ENCODE measurements at regions not wholly inside any gene's neighbourhood (a gene's known extent, or its start where the extent isn't known, plus 50 kb on each side); places are given as distances from the start of the nearest gene placed in this dataset.
A peak's percentile ranks its signal among the peaks of the same experiment; 100 is the strongest.

DNA sequence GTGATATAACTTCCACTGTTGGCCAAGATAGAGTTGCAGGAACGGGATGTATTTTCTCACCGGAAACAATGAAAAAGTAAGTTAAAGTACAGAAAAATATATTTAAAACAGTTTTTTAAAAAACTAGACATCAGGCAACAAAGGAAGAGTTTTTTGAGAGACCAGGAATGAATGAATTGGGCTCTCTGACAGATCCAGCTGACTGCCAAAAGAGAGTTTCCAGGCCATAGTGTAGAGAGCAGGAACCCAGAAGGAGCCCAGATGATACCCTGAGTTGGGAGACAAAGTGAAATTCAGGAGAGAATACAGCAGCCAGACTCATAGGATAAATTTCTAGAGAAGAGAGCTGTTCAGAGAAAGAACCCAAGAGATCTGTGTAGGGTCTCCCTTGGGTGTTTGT lies 362.6 kb upstream of the SMIM21 start:
- no peak for DNase-seq

DNA sequence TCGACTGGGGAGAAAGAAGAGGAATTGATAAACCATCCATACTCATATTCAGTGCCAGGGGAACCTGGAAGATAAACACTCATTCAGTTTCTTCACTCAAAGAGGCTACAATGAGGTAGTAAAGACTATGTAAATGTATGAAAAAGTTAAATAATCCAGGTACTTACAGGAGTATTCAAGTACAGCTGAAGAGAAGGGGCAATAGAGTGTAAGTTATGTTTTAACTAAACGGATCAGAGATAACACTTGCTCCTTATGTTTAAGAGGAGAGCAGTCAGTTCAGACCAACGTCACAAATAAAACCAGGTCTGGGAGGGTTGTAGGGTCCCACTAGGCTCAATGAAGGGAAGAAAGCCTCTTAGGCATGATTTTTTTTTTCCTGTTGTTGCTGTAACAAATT lies 358.3 kb upstream of the SMIM21 start:
- no peak for DNase-seq

DNA sequence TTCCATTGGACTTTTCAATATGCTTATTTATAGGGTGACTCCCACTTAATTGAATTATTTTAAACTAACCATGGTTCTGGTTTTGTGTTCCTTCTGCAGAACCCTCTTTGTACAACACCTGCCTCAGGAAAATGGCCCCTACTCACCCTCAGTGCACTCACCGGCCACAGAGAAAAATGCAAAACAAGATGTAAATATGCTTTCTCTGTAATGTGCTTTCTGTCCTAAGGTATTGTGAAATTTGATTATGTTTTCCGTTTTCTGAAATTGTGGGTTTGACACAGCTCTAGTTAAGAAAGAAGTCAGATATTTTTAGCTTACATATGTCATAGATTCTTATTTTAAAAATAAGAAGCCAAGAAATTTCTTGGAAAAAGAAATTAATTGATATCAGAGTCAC lies 357.7 kb upstream of the SMIM21 start:
- DNase-seq = no peak

DNA sequence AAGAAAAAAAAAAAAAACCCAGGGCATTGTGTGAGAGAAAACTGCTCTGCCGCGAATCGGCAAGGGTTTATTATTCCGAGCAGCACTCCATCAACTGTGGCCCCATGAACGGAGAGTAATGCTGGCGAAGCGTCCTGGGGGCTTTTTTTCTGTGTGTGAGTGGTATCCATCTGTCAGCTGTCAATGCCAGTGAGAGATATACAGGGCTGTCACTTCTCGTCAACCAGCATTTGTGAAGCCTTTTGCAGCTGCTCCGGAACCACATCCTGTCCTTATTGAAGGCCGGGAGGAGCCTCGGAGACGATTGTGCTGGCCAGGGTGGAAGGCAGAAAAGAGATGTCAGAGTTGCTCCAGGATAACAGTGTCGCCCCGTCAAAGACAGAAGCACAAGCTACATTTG lies 356.9 kb upstream of the SMIM21 start:
- DNase-seq = peak; percentile 61

DNA sequence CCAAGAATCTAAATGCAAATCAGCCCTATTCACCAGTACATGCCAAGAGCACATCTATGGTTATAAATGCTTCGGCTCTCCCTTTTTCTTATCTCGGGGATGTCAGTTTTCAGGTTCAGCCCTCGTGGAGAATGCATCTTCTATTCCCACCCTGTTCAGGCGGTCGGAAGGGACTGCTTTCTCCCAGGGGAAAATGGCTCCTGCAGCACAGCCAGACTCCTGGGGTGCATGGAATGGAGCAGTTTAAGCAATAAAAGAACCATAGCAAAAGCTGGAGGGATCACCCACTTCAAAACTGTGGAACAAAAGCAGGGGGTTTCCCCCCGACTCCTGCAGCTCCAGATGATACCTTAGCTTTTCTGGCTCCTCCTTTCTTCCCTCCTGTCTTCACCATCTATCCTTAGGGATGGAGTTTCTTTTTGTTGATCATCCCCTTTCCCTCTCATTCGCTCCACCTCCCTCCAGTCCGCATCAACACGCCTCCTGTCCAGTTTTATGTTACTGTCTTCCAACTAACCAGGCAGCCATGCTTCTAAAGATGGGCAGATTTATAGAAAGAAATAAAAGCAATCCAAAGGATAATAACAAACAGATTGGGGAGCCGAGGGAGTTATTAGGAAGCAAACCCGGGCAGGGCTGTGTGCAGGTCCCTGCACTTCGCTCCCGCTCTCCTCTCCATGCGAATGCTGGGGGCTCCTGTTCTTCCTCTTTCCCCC lies 356.2 kb upstream of the SMIM21 start:
- no peak for DNase-seq

DNA sequence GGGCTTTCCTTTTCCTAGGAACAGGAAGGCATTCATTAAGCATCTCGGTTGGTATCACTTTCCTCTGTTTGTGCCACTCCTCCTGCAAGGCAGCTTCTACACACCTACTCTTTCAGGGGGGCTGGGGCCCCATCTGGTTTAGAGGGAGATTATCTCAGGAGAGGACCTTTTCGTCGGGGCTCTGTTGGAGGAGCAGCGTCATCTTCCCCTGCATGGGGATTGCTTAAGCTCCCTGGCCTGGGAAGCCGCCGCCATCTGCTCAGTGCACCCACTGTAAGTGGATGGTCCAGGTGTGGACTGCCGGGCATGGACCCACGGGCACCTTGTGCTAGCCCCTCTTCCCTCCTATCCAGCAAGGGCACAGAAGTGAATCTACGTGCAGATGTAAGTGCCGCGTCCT lies 355.3 kb upstream of the SMIM21 start:
- no peak for DNase-seq

DNA sequence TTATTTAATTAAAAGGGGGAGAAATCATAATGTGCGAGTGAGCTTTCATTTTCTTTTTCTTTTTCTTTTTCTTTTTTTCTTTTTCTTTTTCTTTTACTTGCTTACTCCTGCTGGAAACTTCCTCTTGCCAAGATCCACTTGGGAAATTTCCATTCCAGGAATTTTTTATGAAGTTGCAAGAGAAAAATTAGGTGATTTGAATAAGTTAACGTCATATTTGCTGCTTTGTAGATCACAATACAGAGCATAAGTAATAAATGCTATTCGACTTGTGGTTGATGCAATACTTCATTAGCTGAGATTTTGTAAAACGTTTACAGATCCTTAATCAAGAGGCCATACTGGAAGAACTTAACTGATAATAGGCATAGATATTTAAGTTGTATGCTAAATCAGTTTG lies 354.7 kb upstream of the SMIM21 start:
- DNase-seq = no peak

DNA sequence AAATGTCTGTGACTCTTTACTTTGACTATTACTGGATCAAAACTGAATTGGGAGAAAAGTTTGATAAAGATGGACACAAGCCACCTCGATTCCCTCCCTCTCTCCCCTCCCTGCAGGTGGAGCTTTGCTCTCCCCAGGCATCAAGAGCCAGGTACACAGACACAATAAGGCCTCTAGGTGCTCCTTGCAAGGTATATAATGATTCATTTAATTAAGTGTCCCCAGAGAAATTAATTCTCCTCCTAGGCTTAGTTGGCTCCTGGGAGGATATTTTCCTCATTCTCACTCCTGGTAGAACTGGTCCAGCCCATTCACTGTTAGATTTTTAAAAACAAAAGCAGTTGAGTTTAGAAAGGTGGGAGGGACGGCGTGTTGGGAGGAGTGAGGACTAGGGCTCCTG lies 352.4 kb upstream of the SMIM21 start:
- no peak for DNase-seq

DNA sequence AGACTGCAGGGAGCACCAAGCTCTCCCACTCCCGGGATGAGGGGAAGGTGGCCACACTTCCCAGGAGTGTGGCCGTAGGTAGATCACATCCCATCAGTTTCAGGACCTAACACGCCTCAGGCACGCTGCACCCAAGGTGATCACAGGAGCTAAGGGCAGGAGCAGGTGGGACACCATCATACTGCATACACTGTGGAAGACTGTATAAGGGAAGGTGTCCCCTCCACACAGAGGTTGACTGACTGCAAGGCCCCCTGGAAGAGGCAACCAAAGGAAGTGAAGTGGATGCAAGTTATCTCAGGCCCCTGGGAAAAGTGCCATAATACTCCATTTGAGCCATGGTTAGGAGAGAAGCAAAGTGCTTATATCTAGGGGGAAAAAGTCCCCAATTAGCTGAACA lies 351.9 kb upstream of the SMIM21 start:
- no peak for DNase-seq

DNA sequence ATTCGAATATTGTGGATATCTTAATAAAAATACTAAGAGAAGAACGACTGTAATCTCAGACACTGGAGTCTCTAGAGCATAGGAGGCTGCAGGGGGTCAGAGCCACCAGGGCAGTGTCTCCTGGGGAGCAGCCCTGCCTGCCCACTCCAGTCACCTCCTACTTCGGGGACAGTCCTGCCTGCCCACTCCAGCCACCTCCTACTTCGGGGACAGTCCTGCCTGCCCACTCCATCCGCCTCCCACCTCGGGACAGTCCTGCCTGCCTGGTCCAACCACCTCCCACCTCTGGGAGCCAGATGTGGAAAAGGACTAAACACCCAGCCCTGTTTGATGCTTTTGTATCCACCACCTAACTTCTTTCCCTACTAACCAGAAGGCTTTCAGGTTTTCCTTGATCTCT lies 350.1 kb upstream of the SMIM21 start:
- DNase-seq = no peak

DNA sequence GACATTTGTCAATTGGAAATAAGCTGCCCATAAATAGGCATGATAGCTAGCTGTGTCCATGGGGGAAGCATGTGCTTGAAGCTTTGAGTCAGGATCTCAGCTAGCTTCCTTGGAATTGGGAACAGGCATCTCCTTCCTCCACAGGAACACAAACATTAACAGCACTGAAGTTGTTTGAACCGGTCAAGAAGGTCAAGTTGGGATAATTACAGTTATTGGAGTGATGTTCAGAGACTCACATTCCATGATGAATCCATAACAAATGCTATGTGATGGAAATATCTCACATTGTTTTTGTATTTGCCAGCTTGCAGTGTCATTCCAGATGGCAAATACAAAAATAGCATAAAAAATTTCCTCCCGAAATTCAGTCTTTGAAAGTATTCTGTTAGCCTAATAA lies 347.6 kb upstream of the SMIM21 start:
- DNase-seq = no peak

DNA sequence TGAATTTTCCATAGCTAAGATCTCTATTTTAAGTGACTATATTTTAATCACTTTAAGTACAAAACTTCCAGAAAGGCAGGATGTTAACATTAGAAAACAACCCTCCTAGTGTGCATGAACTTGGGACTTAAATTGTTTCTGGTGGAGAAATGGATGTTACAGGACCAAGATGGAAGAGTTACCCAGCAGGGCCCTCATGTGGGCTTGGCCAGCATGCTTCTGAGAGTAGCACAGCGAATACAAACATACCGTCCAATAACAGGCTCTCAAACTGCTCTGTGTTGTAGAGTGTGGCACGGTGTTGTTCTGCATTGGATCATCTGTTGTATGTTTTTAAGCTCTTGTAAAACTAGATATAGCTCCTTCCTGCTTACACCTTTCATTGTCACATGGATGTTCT lies 346.1 kb upstream of the SMIM21 start:
- no peak for DNase-seq

DNA sequence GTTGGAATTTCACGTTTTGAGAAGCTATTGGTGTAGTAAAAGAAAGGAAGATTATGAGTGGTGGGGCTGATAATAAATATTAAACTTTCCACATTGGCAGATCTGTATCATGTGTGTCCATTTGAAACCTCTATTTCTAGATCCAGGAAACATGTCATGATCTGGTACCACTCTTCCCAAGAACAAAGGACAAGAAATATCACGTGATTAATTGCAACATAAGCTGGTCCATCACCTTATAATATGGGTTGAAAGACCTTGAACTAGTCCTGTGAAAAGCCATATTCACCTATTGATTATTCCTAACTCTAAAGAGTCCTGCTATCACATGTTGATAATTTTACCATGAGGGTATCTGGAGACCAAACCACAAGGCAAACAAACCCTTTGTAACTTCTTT lies 335.3 kb upstream of the SMIM21 start:
- DNase-seq = no peak

DNA sequence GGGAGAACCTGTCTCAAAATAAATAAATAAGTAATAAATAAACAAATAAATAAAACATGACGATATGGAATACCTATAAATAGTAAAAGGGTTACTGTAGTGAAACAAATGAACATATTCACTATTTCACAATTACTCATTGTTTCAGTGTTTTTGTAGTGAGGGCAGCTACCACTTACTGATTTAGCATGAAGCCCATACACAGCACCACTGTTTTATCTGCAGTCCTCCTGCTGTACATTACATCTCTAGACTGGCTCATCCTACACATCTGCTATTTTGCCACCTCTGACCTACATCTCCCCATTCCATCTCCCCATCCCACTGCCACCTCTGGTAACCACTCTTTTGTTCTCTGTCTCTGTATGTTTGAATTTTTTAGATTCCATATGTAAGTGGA lies 332.7 kb upstream of the SMIM21 start:
- DNase-seq = no peak

DNA sequence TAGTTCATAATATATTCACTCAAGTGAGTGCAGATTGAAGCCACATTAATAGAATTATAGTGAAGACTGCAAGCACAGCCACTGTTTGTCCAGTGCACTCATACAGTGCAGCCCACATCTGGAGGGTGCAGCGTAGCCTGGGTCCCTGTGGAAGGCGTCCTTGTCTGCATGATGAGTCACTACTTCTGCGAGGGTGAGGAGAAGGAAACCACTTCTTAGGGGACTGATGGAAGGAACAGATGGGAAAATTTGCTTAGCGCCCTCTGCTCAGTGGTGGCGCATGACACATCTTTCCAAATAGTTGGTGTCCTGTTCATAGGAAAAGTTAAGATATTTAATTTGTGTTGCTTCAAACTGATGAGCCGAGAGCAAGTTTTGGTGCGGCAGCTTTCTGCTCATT lies 330.4 kb upstream of the SMIM21 start:
- no peak for DNase-seq

DNA sequence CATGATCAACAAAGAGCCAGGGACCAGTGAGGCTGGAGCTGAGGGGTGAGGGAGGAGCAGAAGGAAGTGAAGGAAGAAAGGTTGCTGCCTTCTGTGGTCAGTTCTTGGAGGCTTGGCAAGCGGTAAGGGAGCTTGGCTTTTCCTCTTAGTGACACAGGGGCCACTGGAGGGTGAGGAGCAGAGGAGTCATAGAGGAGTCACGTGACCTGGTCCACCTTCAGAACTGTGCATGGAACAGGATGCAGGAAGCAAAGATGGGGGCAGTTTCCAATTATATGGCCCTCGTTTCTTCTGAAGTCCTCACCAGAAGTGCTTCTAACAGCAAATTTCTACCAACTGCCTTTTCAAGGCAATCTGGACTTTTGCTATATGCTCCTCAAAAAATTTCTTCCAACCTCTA lies 326.9 kb upstream of the SMIM21 start:
- DNase-seq = no peak

DNA sequence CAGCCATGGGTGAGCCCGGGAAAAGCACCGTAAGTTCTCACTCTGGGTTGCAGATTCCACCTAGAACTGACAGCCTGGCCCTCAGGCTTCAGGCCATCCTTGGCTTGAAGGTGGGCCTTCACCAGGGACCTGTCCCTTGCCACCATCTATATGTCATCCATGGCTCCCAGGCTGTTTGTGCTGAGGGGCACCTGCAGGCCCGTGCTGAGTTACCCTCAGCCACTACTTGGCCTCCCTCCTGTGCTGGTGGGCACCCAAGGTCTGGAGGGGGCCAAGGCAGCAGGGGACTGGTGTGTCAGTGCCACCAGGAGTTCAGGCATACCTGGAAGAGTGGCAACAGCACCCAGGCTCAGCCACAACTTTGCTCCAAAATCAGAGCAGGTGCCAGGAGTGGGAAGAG lies 326.2 kb upstream of the SMIM21 start:
- DNase-seq = no peak

DNA sequence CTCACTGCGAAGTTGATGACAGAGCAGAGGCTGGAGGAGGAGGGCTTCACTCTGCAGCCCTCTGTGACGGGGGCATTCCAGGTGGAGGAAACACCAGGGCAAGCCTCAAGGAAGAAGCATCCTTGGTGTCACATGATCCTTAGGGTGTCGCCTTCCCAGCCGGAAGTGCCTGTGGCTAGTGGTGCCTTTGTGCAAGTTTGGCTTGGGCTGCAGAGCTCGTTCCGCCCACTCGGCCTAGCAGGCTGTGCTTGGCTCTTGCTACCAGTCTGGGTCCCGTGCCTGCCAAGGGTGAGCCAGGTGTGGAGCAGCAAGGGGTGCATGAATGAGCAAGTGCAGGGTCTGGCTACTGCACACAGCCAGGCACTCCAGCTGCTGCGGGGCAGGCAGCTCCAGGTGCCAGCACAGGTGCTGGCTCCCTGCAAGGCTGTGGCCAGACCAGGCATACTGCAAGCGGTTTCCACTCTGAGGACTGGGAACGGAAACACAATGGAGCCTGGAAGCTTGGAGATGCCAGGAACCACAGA lies 325.3 kb upstream of the SMIM21 start:
- no peak for DNase-seq

DNA sequence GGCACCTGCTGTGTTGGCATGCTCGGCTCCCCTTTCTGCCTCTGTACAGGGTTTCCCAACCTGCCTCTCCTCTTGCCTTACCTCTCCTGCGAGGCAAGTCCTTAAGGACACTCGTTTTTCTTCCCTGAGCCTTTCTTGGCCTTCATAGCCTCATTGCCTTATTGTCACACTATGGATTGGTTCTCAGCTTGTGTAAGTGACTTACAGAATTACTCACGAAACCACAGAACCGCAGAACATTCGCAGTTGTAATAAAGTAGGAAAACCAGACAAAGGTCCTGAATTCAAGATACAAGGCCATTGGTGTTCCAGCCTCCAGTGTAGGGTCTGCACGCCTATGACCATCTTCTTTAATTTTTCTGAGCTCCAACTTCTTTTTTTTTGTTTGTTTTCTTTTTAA lies 317.6 kb upstream of the SMIM21 start:
- DNase-seq = no peak

DNA sequence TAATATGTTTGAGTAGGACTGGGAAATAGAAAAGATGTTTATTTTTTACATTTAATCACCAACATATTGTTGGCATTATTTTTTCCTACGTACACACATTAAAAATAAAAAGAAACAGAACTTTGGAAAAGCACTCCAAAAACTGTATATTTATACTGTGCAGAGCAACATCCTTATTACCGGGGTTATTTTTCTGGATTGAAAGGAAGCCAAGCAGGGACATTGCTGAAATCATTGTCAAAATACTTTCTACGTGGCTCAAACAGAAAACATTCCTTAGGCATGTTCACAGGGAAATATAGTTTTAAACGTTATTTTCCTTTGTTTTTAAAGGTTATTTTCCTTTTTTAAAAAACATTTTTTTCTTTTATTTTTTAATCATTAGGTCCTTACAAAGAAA lies 315.0 kb upstream of the SMIM21 start:
- DNase-seq = no peak

DNA sequence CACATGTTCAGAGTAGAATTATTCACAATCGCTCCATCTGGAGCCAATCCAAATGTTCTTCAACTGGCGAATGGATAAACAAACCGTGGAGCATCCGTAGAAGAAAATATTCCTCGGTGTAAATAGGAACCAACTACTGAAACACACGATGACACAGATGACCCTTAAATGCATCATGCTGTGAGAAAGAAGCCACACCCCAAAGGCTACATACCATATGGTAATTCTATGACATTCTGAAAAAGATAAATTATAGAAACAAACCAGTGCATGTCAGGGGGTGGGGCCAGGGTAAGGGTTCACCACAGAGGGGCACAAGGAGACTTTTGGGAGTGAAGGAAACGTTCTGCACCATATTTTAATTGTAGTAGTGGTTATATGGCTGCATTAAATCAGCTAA lies 312.2 kb upstream of the SMIM21 start:
- DNase-seq = no peak

DNA sequence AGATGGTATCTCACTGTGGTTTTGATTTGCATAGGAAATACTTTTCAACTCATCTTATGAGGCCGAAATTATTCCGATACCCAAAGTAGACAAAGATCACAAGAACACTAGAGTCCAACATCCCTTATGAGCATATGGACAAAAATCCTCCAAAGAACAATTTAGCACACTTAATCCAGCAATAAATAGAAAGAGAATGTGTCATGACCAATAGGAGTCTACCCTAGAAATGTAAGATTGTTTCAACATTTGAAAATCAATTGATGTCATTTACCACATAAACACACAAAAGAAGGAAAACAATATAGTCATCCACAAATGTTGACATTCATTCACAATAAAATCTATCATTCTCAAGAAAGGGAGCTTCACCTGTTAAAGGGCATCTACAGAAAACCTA lies 307.8 kb upstream of the SMIM21 start:
- DNase-seq = no peak

DNA sequence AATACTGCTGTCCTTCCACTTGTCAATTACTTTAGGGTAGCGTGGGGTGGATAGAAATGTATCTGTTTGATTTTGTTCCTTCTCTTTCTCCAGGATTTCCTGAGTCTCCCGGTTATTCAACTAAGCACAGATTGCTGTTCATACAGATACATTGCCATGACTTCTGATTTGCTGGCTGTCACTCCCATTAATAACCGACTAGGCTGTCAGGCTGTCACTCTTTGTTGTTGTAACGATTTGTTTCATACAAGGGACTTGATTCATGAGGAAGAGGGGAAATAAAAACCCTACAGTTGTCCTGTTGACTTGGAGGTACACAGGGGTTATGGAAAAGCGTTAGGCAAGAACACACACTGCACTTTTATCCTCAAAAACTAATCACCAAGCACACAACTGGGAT lies 302.7 kb upstream of the SMIM21 start:
- DNase-seq = no peak

DNA sequence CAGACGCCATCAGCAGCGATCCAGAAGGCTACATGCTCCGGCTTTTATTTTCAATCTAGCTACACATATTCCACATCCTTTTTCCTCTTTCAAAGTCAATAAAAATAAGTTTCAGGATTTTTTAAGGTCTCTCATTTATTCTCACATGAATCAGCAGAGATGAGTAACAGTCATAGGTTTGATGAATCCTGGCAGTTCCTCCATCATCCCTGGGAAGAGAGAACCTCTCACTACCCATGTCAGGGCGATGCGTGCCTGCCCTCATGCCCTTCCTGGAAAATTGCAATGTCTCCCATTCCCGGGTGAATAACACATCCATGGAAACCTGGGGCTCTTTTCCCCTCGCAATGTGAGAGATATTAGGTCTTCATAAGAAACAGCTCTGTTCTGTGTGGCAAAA lies 301.1 kb upstream of the SMIM21 start:
- DNase-seq = no peak

DNA sequence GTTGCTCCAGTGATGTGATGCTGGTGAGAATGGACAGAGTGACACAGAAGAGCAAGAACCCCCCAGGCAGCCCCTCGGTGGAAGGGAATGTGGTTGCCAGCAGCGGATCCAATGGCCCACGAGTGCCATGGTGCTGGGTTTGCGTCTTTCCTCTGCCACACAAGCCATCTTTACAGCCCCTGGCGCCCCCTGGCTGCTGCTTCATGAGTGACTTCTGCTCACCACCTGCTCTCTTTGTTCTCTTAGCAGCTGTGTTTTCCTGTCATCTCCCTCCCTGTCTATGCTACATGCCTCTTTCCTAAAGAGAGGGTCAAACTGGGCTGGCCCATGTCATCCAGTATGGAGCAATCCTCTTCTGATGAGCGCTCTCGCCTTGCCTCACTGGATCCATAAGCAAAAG lies 300.0 kb upstream of the SMIM21 start:
- no peak for DNase-seq
